ENCODE measurements at regions not wholly inside any gene's neighbourhood (a gene's known extent, or its start where the extent isn't known, plus 50 kb on each side); places are given as distances from the start of the nearest gene placed in this dataset.
"Not testable (repeated sequence)": the region's sequence is repeated elsewhere in the genome, so short reads cannot be mapped to it uniquely, and the experiment has no call there.

DNA sequence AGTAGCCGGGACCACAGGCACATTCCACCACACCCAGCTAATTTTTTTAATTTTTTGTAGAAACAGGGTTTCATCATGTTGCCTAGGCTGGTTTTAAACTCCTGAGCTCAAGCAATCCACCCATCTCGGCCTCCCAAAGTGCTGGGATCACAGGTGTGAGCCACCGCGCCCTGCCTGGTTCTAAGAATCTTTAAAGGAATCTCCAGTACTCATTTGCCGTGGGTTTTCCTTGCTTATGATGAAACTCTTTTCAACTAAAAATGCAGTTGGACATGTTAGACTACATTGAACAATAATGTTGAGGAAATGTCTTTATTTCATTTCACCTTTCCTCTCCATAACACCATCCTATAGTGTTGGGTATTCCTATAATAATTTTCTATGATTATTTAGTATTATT lies 121.6 kb downstream of the ZNF281 start:
- Histone ChIP-seq H3K9me3 (ENCODE audit: control insufficient read depth, low read depth, low read length) (no peaks in the 10 kb centered on the region), H3K4me1 (ENCODE audit: insufficient read depth, low read length) (peaks cover 2% of the 10 kb centered on the region; the same call in 1 of the 2 replicates), H3K23me2 (ENCODE audit: insufficient read length, low read depth, low read length, poor library complexity, severe bottlenecking) (no peaks in the 10 kb centered on the region), H3K4ac (ENCODE audit: low read depth, low read length) (no peak overlapping the region), H4K8ac (replicated peaks; ENCODE audit: insufficient read length, low read depth, low read length) (no peak overlapping the region), H2BK120ac (ENCODE audit: low read depth, low read length, poor library complexity, severe bottlenecking) (no peak overlapping the region), H3K27me3 (ENCODE audit: insufficient read depth, low read length) (peaks cover 1% of the 10 kb centered on the region; the same call in 1 of the 2 replicates), H3K23ac (ENCODE audit: insufficient read length, low read depth, low read length) (no peak overlapping the region), H3K79me2 (ENCODE audit: insufficient read depth, low read length) (no peaks in the 10 kb centered on the region), H2BK12ac (ENCODE audit: insufficient read length, low read depth, low read length) (no peak overlapping the region), H3K56ac (ENCODE audit: insufficient read length, low read depth, low read length) (no peak overlapping the region), H3K27ac (ENCODE audit: insufficient read length, low read depth, low read length) (no peak overlapping the region), H2AFZ (ENCODE audit: low read length) (no peak overlapping the region), H4K91ac (ENCODE audit: insufficient read length, low read depth, low read length) (no peak overlapping the region), H2BK5ac (ENCODE audit: insufficient read length, low read length) (no peak overlapping the region), H3K9ac (ENCODE audit: extremely low read depth, insufficient read length, low read length) (no peak overlapping the region), H2BK15ac (ENCODE audit: low read depth, low read length) (no peak overlapping the region), H2AK5ac (ENCODE audit: insufficient read length, low read length) (no peak overlapping the region), H3K18ac (ENCODE audit: insufficient read length, low read depth, low read length) (no peak overlapping the region), H4K5ac (ENCODE audit: insufficient read length, low read depth, low read length) (no peak overlapping the region), H4K20me1 (ENCODE audit: control insufficient read depth, insufficient read depth, insufficient read length) (no peaks in the 10 kb centered on the region), H3K4me2 (ENCODE audit: insufficient read depth, insufficient read length, low read length) (no peak overlapping the region), H3K14ac (ENCODE audit: insufficient read depth, low read length) (no peak overlapping the region), H3T11ph (ENCODE audit: low read length) (no peak overlapping the region), H2BK20ac (ENCODE audit: low read depth, low read length, poor library complexity, severe bottlenecking) (no peak overlapping the region), H3K79me1 (ENCODE audit: insufficient read depth, low read depth, low read length, poor library complexity, severe bottlenecking) (no peaks in the 10 kb centered on the region)
- H3K27me3 Mint-ChIP-seq (ENCODE audit: low read depth) = peaks cover 66% of the 10 kb centered on the region
- TF ChIP-seq, protein P1, sequence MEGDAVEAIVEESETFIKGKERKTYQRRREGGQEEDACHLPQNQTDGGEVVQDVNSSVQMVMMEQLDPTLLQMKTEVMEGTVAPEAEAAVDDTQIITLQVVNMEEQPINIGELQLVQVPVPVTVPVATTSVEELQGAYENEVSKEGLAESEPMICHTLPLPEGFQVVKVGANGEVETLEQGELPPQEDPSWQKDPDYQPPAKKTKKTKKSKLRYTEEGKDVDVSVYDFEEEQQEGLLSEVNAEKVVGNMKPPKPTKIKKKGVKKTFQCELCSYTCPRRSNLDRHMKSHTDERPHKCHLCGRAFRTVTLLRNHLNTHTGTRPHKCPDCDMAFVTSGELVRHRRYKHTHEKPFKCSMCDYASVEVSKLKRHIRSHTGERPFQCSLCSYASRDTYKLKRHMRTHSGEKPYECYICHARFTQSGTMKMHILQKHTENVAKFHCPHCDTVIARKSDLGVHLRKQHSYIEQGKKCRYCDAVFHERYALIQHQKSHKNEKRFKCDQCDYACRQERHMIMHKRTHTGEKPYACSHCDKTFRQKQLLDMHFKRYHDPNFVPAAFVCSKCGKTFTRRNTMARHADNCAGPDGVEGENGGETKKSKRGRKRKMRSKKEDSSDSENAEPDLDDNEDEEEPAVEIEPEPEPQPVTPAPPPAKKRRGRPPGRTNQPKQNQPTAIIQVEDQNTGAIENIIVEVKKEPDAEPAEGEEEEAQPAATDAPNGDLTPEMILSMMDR (conservative IDR thresholded peaks at IDR 0.05) = no peak
- no peak overlapping the region for H3K27ac Mint-ChIP-seq
- H3K9me3 Mint-ChIP-seq = no peaks in the 10 kb centered on the region; a peak in 1 of 5 replicates
- peaks cover 6 to 12% of the 10 kb centered on the region in 2 experiments for H3K4me1 Mint-ChIP-seq
- no peak for DNase-seq
- no CpG with 5 or more reads among the region's 5 CpGs for WGBS (ENCODE audit: extremely low coverage, insufficient read length, low lambda C conversion rate)
- H3K36me3 Mint-ChIP-seq (ENCODE audit: insufficient read depth in 1 of 3, low read depth in 3 of 3) = no peaks in the 10 kb centered on the region
- H3K4me3 Mint-ChIP-seq = no peak overlapping the region

DNA sequence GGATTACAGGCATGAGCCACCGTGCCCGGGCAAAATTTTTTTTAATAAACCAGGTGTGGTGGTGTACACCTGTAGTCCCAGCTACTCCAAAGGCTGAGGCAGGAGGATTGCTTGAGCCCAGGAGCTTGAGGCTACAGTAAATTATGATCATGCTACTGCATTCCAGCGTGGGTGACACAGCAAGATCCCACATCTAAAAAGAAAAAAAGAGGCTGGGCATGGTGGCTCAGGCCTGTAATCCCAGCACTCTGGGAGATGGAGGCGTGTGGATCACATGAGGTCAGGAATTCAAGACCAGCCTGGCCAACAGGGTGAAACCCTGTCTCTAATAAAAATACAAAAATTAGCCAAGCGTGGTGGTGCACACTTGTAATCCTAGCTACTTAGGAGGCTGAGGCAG lies 125.6 kb downstream of the ZNF281 start:
- H2AFZ ChIP-seq (ENCODE audit: low read length); H3K79me1 ChIP-seq (ENCODE audit: insufficient read depth, low read depth, low read length, poor library complexity, severe bottlenecking); H3K23me2 ChIP-seq (ENCODE audit: insufficient read length, low read depth, low read length, poor library complexity, severe bottlenecking); H2BK5ac ChIP-seq (ENCODE audit: insufficient read length, low read length); H3K79me2 ChIP-seq (ENCODE audit: insufficient read depth, low read length); H4K5ac ChIP-seq (ENCODE audit: insufficient read length, low read depth, low read length); H3K4me3 Mint-ChIP-seq; H3K9me3 Mint-ChIP-seq; H3K27me3 ChIP-seq (ENCODE audit: insufficient read depth, low read length); H2AK5ac ChIP-seq (ENCODE audit: insufficient read length, low read length); H4K20me1 ChIP-seq (ENCODE audit: control insufficient read depth, insufficient read depth, insufficient read length); H3K9ac ChIP-seq (ENCODE audit: extremely low read depth, insufficient read length, low read length); H3K18ac ChIP-seq (ENCODE audit: insufficient read length, low read depth, low read length); H3K4me2 ChIP-seq (ENCODE audit: insufficient read depth, insufficient read length, low read length); H3K27ac Mint-ChIP-seq; H3K23ac ChIP-seq (ENCODE audit: insufficient read length, low read depth, low read length); H3K4me1 ChIP-seq (ENCODE audit: insufficient read depth, low read length); H2BK120ac ChIP-seq (ENCODE audit: low read depth, low read length, poor library complexity, severe bottlenecking); H3K36me3 Mint-ChIP-seq (ENCODE audit: insufficient read depth in 1 of 3, low read depth in 3 of 3); H4K8ac ChIP-seq (replicated peaks; ENCODE audit: insufficient read length, low read depth, low read length); H3K27ac ChIP-seq (ENCODE audit: insufficient read length, low read depth, low read length); H3K4ac ChIP-seq (ENCODE audit: low read depth, low read length); H3K14ac ChIP-seq (ENCODE audit: insufficient read depth, low read length); H2BK12ac ChIP-seq (ENCODE audit: insufficient read length, low read depth, low read length); H4K91ac ChIP-seq (ENCODE audit: insufficient read length, low read depth, low read length); H3K9me3 ChIP-seq (ENCODE audit: control insufficient read depth, low read depth, low read length); H3T11ph ChIP-seq (ENCODE audit: low read length); H3K4me1 Mint-ChIP-seq; DNase-seq; H3K56ac ChIP-seq (ENCODE audit: insufficient read length, low read depth, low read length); H2BK20ac ChIP-seq (ENCODE audit: low read depth, low read length, poor library complexity, severe bottlenecking); H2BK15ac ChIP-seq (ENCODE audit: low read depth, low read length): not testable (repeated sequence)
- peaks cover 34% of the 10 kb centered on the region for H3K27me3 Mint-ChIP-seq (ENCODE audit: low read depth)
- WGBS (ENCODE audit: extremely low coverage, insufficient read length, low lambda C conversion rate) = no CpG with 5 or more reads among the region's 5 CpGs

Measured in H9 (cell line).